HG02798 (cell line): ENCODE measurements at regions not wholly inside any gene's neighbourhood (a gene's known extent, or its start where the extent isn't known, plus 50 kb on each side); places are given as distances from the start of the nearest gene placed in this dataset.

Experiments
- ATAC-seq: cut with Tn5 transposase; IDR thresholded peaks from one replicate; pipeline ENCODE4 v1.9.1; 2021; ENCODE audit warnings: mild to moderate bottlenecking; ENCODE audit not compliant: unreplicated experiment, poor library complexity

- ATAC-seq: no peak
Observed at GRCh38 chr3:76930712-76931111, 109.2 kb upstream of the ROBO2 start.

DNA sequence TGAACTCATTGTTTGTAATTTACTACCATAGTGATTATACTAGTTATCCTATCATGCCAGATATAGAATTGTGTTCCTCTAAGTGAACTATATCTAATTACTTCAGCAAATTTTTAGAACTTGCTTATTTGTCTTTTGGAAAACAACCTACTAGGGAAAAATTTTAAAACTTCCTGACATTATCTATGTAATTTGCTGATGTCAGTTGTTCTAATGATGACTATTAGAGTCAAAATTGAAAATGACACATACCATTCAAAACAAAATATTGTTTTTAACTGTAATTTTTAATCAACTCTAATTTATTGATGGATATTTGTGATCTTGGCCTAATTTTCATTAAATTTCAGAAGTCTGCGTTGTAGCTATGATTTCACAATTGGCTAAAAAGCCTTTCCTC is 106.7 kb upstream of the ROBO2 start:
- ATAC-seq: no peak

GRCh38 chr3:76938962-76939361 is 100.9 kb upstream of the ROBO2 start:
- ATAC-seq: no peak

GRCh38 chr3:76940181-76940770 is 99.6 kb upstream of the ROBO2 start:
- ATAC-seq: no peak

GRCh38 chr3:76941376-76941775 is 98.5 kb upstream of the ROBO2 start:
- no peak for ATAC-seq

DNA sequence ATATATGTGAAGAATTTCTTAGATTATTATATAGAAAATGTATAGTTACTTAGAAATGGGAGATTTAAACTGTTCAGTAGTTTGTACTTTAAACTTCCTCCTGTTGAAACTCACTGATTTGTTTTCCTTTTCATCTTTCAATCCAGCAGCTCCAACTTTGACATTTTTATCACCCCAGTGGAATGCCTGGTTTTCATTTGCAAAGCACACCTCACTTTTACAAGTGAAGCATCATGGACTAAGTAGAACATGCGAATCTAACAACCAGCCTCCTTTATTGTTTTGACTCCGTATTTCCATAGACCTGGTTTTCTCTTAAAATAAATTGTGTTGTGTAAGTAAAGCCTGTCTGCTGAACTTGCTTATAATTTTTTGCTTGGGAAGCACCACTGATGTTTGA is 97.8 kb upstream of the ROBO2 start:
- no peak for ATAC-seq

DNA sequence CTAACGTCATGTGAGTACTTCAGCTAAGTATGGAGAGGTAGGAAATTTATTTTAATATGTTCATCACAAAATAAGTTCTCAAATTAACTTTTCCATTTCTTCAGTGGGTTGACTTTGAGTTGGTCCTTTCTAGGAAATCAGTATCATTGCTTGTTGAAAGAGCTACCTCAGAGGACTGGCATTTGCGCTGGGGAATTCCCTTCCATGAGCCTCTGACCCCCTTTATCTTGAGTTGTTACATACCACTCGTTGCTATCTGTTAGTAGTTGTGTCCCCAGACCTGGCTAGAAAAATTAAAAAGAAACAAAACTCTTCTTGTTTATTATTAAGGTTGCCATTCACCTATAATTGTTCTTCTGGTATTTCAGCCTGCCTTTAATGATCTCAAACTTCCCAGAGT is 96.8 kb upstream of the ROBO2 start:
- no peak for ATAC-seq

- ATAC-seq: no peak
Observed at GRCh38 chr3:76943671-76944070, 96.2 kb upstream of the ROBO2 start.

- ATAC-seq: no peak
Observed at GRCh38 chr3:76949033-76949432, 90.9 kb upstream of the ROBO2 start.

DNA sequence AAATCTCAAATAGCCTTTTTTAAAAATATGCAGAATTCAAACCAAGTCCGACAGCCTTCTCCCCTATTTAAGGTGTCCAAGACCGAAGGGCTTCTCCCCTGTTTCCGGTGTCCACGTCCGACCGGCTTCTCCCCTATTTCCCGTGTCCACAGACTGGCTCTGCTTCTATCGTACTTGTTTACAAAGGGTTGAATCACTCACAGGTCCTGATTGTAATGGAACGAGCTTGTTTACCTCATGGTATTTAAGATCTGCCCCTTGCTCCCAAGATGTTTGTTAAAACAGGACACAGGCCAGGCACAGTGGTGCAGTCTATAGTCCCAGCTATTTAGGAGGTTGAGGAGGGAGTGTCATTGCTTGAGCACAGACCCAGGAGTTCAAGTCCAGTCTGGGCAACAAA is 90.4 kb upstream of the ROBO2 start:
- ATAC-seq: no peak

GRCh38 chr3:76950590-76950989 is 89.3 kb upstream of the ROBO2 start:
- ATAC-seq: no peak

DNA sequence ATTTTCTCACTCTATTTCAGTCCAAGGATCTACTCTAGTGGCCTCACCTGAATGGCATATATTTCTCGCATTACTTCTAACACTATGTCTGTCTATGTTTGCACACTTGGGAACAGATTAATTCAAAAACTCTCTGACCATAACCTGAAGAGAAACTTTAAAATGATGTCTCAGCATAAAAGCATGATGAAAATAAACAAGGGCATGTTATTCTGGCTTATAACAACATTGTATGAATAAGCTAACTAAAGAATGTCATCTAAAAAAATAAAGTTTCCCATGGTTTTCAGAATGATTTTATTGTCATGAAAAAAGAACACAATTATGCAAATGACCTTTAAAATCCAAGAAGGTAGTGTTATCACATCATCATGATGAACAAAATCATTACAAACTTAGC is 85.5 kb upstream of the ROBO2 start:
- no peak for ATAC-seq

- ATAC-seq: no peak
Observed at GRCh38 chr3:76958274-76958673, 81.6 kb upstream of the ROBO2 start.

DNA sequence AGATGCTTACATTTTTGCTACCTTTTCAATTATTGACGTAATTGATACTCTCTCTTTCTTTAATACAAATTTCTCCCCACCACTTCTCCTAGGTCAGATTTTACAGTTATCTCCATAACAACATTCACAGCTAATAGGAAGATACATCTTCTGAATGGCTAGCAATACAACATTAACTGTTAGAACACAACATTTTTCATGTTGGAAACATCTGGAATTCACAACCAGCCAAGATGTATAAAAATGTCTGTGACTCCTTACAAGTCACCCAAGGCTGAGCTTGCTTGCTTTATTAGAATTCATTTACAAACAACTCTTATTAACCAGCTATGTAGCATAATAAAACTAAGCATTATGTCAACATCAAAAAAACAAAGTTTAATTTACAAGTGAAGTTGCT is 81.0 kb upstream of the ROBO2 start:
- ATAC-seq: no peak

- ATAC-seq: no peak
Observed at GRCh38 chr3:76961284-76961683, 78.6 kb upstream of the ROBO2 start.

DNA sequence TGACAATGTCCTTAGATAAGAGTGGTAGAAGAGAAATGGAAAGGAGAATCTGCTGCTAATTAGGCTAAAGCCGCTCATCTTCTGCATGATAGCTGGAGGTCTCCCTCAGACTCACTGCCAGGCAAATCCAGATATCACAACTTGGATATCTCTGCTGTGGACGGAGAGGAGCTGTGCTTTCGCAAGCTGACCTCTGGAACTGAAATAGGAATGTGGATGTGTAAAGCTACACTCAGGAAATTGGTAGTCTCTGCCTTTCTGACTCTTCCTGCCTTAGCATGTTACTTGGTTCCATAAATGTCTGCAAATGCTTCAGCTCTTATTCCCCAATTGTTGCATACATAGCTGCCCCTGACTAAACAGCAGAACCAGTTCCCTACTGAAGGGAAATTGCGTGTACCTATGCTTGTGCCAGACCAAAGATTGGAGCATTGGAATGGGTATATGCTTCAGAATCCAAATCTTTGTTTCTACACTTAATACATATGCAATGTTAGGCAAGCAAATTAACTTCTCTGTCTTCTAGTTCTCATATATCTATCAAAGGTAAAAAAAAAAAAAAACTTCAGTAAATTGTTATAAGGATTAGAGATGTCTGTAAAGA is 74.7 kb upstream of the ROBO2 start:
- ATAC-seq: no peak

DNA sequence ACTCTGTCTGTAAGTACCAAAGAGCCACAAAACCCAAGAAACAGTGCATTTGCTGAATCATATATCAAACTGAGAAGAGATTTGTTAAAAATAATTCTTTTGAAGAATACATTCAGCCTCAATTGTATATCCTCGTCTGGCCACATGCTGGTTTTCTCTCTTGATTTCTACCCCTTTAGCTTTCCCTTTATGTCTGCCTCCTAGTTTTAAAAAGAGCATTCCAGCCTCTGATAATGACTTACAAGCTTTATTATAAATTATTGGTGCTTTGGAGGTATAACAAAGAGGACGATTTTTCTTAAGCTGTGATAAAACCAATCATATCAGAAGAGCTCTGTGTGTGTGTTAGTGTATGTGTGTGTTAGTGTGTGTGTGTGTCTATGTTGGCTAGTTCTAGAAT is 70.4 kb upstream of the ROBO2 start:
- ATAC-seq: no peak

DNA sequence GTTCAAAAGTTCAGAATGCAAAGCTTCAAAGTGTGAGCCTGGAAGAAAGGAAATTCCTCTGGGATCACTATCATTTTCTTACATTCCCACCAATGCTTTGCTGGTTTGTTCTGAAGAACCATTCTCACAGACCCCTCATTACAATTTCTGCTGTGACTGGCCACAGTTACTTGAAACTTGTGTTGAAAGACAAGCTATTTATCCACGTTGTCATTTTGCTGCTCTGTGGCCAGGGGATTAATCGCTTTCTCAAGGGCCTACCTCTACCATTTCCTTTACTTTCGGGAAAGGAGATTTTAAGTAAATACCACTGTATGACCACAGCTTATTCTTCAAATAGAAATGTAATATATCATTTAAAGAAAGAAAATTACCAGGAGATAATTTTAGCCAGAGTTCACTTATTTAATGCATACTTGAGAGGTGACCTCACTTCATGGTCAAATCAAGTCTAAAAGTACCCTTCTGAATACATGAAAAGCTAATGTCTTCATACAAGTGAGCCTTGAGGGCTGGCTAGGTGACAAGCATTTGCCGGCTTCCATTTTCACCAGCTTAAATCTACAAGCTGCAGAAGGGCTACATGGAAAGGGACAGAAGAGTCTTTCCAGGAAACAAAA is 69.8 kb upstream of the ROBO2 start:
- ATAC-seq: no peak

GRCh38 chr3:76972624-76973296 is 67.1 kb upstream of the ROBO2 start:
- no peak for ATAC-seq

- no peak for ATAC-seq
Observed at GRCh38 chr3:76976996-76977395, 62.9 kb upstream of the ROBO2 start.

DNA sequence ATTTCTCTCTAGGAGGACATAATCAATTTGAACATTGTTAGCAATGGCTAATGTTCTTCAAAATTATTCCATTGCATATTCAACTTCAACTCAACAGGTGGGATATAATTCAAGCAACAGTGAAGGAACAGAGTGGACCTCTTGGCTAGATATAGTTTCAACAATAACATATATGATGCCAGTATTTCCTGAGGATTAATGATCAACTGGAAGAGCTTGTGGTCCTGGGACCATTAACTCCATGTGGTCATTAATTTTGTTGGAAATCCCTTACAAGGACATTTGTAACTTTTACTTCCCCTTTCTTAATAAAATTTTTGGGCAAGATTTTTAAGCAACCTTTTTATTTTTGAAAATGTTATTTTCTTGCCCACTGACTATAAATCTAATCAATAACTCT is 54.3 kb upstream of the ROBO2 start:
- no peak for ATAC-seq
